H9 (cell line): ENCODE measurements at regions not wholly inside any gene's neighbourhood (a gene's known extent, or its start where the extent isn't known, plus 50 kb on each side); places are given as distances from the start of the nearest gene placed in this dataset.

Source experiments
- DNase-seq: peaks from one replicate; pipeline ENCODE4 v3.0.0-alpha.2; 2017
- H2AFZ ChIP-seq: one replicate; pipeline ENCODE4 v1.6.1; 2013; ENCODE audit warnings: mild to moderate bottlenecking, low read length, control low read depth, moderate library complexity
- H2AK5ac ChIP-seq: 2 replicates; pipeline ENCODE4 v1.6.1; 2013; ENCODE audit warnings: low read length, control low read depth, mixed read lengths; ENCODE audit not compliant: insufficient read length
- H2BK120ac ChIP-seq: one replicate; pipeline ENCODE4 v1.6.1; 2013; ENCODE audit warnings: low read depth, mild to moderate bottlenecking, low read length, control low read depth, inconsistent platforms; ENCODE audit not compliant: poor library complexity, severe bottlenecking
- H2BK12ac ChIP-seq: 2 replicates; pipeline ENCODE4 v1.6.1; 2013; ENCODE audit warnings: low read length, control low read depth, mixed read lengths, low read depth; ENCODE audit not compliant: insufficient read length
- H2BK15ac ChIP-seq: 2 replicates; pipeline ENCODE4 v1.6.1; 2013; ENCODE audit warnings: low read depth, low read length, control low read depth
- H2BK20ac ChIP-seq: one replicate; pipeline ENCODE4 v1.6.1; 2013; ENCODE audit warnings: low read depth, mild to moderate bottlenecking, low read length, control low read depth, inconsistent platforms; ENCODE audit not compliant: poor library complexity, severe bottlenecking
- H2BK5ac ChIP-seq: 2 replicates; pipeline ENCODE4 v1.6.1; 2013; ENCODE audit warnings: low read length, control low read depth, mixed read lengths; ENCODE audit not compliant: insufficient read length
- H3K14ac ChIP-seq: 2 replicates; pipeline ENCODE4 v1.6.1; 2013; ENCODE audit warnings: low read length, control low read depth; ENCODE audit not compliant: insufficient read depth
- H3K18ac ChIP-seq: 2 replicates; pipeline ENCODE4 v1.6.1; 2013; ENCODE audit warnings: low read depth, mild to moderate bottlenecking, mixed read lengths, low read length, control low read depth; ENCODE audit not compliant: insufficient read length
- H3K23ac ChIP-seq: 2 replicates; pipeline ENCODE4 v1.6.1; 2013; ENCODE audit warnings: low read length, control low read depth, mixed read lengths, low read depth; ENCODE audit not compliant: insufficient read length
- H3K23me2 ChIP-seq: 2 replicates; pipeline ENCODE4 v1.6.1; 2013; ENCODE audit warnings: low read depth, mild to moderate bottlenecking, mixed read lengths, low read length, control low read depth; ENCODE audit not compliant: insufficient read length, poor library complexity, severe bottlenecking
- H3K27ac ChIP-seq: 2 replicates; pipeline ENCODE4 v1.5.1; 2013; ENCODE audit warnings: low read length, control low read depth, mixed read lengths, low read depth; ENCODE audit not compliant: insufficient read length
- H3K27me3 ChIP-seq: 2 replicates; pipeline ENCODE4 v1.6.1; 2013; ENCODE audit warnings: low read length, control low read depth, inconsistent platforms; ENCODE audit not compliant: insufficient read depth
- H3K4ac ChIP-seq: 2 replicates; pipeline ENCODE4 v1.6.1; 2013; ENCODE audit warnings: low read depth, mild to moderate bottlenecking, control low read depth, inconsistent platforms, low read length, moderate library complexity
- H3K4me1 ChIP-seq: 2 replicates; pipeline ENCODE4 v1.6.1; 2013; ENCODE audit warnings: low read length, control low read depth, inconsistent platforms; ENCODE audit not compliant: insufficient read depth
- H3K4me2 ChIP-seq: 2 replicates; pipeline ENCODE4 v1.6.1; 2013; ENCODE audit warnings: low read length, control low read depth, mixed read lengths; ENCODE audit not compliant: insufficient read length, insufficient read depth
- H3K56ac ChIP-seq: 2 replicates; pipeline ENCODE4 v1.6.1; 2013; ENCODE audit warnings: low read depth, mild to moderate bottlenecking, mixed read lengths, low read length, control low read depth; ENCODE audit not compliant: insufficient read length
- H3K79me1 ChIP-seq: 2 replicates; pipeline ENCODE4 v1.6.1; 2013; ENCODE audit warnings: low read depth, mild to moderate bottlenecking, moderate library complexity, low read length, control low read depth, inconsistent platforms; ENCODE audit not compliant: insufficient read depth, poor library complexity, severe bottlenecking
- H3K79me2 ChIP-seq: 2 replicates; pipeline ENCODE4 v1.6.1; 2013; ENCODE audit warnings: low read length, control low read depth, inconsistent platforms; ENCODE audit not compliant: insufficient read depth
- H3K9ac ChIP-seq: 2 replicates; pipeline ENCODE4 v1.6.1; 2013; ENCODE audit warnings: low read length, control low read depth, mixed read lengths; ENCODE audit not compliant: insufficient read length; ENCODE audit errors: extremely low read depth
- H3K9me3 ChIP-seq: one replicate; pipeline ENCODE4 v1.6.1; 2013; ENCODE audit warnings: low read depth, low read length, inconsistent platforms; ENCODE audit not compliant: control insufficient read depth
- H3T11ph ChIP-seq: one replicate; pipeline ENCODE4 v1.6.1; 2013; ENCODE audit warnings: mild to moderate bottlenecking, low read length, control low read depth, inconsistent platforms
- H4K20me1 ChIP-seq: one replicate; pipeline ENCODE4 v1.6.1; 2013; ENCODE audit not compliant: control insufficient read depth, insufficient read length, insufficient read depth
- H4K5ac ChIP-seq: 2 replicates; pipeline ENCODE4 v1.6.1; 2013; ENCODE audit warnings: low read depth, mild to moderate bottlenecking, mixed read lengths, low read length, control low read depth; ENCODE audit not compliant: insufficient read length
- H4K8ac ChIP-seq: replicated peaks from 2 replicates; pipeline ENCODE4 v1.6.1; 2013; ENCODE audit warnings: low read length, control low read depth, mixed read lengths, low read depth; ENCODE audit not compliant: insufficient read length
- H4K91ac ChIP-seq: 2 replicates; pipeline ENCODE4 v1.6.1; 2013; ENCODE audit warnings: low read depth, mild to moderate bottlenecking, moderate library complexity, mixed read lengths, low read length, control low read depth; ENCODE audit not compliant: insufficient read length
- H3K27ac Mint-ChIP-seq, 3 experiments: 2 replicates in 2 of 3; 3 replicates in 1 of 3; pipeline ENCODE4 v1.8.0; 2020 to 2021; ENCODE audit warnings: mixed read lengths in 3 of 3, mild to moderate bottlenecking in 1 of 3, moderate library complexity in 1 of 3
- H3K27me3 Mint-ChIP-seq: 2 replicates; pipeline ENCODE4 v1.8.0; 2021; ENCODE audit warnings: low read depth, mild to moderate bottlenecking, moderate library complexity, mixed read lengths
- H3K36me3 Mint-ChIP-seq, 3 experiments: 2 replicates in 2 of 3; 3 replicates in 1 of 3; pipeline ENCODE4 v1.8.0; 2020 to 2021; ENCODE audit warnings: low read depth in 3 of 3, mixed read lengths in 3 of 3; ENCODE audit not compliant: insufficient read depth in 1 of 3
- H3K4me1 Mint-ChIP-seq, 2 experiments: 2 replicates each; pipeline ENCODE4 v1.8.0; 2020; ENCODE audit warnings: mixed read lengths in 2 of 2
- H3K4me3 Mint-ChIP-seq, 2 experiments: 2 replicates in 1 of 2; 3 replicates in 1 of 2; pipeline ENCODE4 v1.8.0; 2020 to 2021; ENCODE audit warnings: mild to moderate bottlenecking in 2 of 2, mixed read lengths in 2 of 2, moderate library complexity in 1 of 2
- H3K9me3 Mint-ChIP-seq, 2 experiments: 2 replicates in 1 of 2; 3 replicates in 1 of 2; pipeline ENCODE4 v1.8.0; 2020; ENCODE audit warnings: mild to moderate bottlenecking in 2 of 2, mixed read lengths in 2 of 2, moderate library complexity in 1 of 2
- CTCF ChIP-seq: fragments of 200-600 bp; sonication (generic); conservative IDR thresholded peaks from 3 replicates; pipeline ENCODE4 v1.8.0; 2021; ENCODE audit warnings: antibody characterized with exemption, mild to moderate bottlenecking
- WGBS: extraction: QIAGEN DNeasy Blood & Tissue Kit; methylation state at CpG from one replicate; pipeline ENCODE4 v1.1.7; 2013; ENCODE audit warnings: missing lambda C conversion rate, low lambda C conversion rate, mixed read lengths; ENCODE audit not compliant: insufficient read length; ENCODE audit errors: extremely low coverage; 5-methylcytosine and 5-hydroxymethylcytosine counted together

DNA sequence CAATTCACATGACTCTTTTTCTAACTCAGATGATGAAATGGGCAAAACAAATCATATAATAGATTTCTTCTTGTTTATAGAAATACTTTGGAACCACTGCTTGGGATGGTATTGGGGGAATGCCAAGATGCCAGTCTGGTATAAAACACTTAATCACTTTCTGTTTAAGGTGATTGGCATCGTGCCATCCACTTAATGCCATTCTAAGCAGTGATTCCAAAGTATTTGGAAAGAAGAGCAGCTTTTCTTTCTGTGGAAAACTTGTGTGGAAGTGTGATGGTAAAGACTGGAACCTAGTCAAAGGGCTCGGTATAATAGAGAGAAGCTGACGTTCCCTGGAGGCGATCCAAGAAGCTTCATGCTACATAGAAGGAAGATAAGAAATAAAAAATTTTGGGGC lies 120.6 kb downstream of the TMEM26 start:
- Mint-ChIP-seq H3K27me3 (no peaks in the 10 kb centered on the region), H3K27ac (no peak overlapping the region), H3K36me3 (peaks cover 2 to 23% (median 10%) of the 10 kb centered on the region in 3 experiments; a peak in 6 of 7 replicates), H3K4me1 (no peaks in the 10 kb centered on the region), H3K9me3 (peaks cover 17 to 35% of the 10 kb centered on the region in 2 experiments), H3K4me3 (no peak overlapping the region)
- H3K4me1 ChIP-seq, result no peaks in the 10 kb centered on the region
- H4K8ac ChIP-seq, result no peak overlapping the region
- no peak overlapping the region for H3K56ac ChIP-seq
- no peaks in the 10 kb centered on the region for H3K79me1 ChIP-seq
- no peak overlapping the region for H2BK12ac ChIP-seq
- H3K9me3 ChIP-seq, result no peaks in the 10 kb centered on the region
- no peaks in the 10 kb centered on the region for H3K27me3 ChIP-seq
- H3K9ac ChIP-seq, result no peak overlapping the region
- H3K14ac ChIP-seq, result no peak overlapping the region
- no CpG with 5 or more reads among the region's 4 CpGs for WGBS
- TF ChIP-seq CTCF, result no peak
- H4K20me1 ChIP-seq, result no peaks in the 10 kb centered on the region
- H2BK15ac ChIP-seq, result no peak overlapping the region
- H4K5ac ChIP-seq, result no peak overlapping the region
- H3K18ac ChIP-seq, result no peak overlapping the region
- no peak for DNase-seq
- H3K27ac ChIP-seq, result no peak overlapping the region
- no peak overlapping the region for H3K4me2 ChIP-seq
- no peak overlapping the region for H3K23ac ChIP-seq
- no peak overlapping the region for H2BK20ac ChIP-seq
- H3K4ac ChIP-seq, result no peak overlapping the region
- no peak overlapping the region for H2AK5ac ChIP-seq
- no peak overlapping the region for H2BK120ac ChIP-seq
- no peaks in the 10 kb centered on the region for H3K23me2 ChIP-seq
- no peak overlapping the region for H3T11ph ChIP-seq
- H2AFZ ChIP-seq, result no peak overlapping the region
- no peaks in the 10 kb centered on the region for H3K79me2 ChIP-seq
- H2BK5ac ChIP-seq, result no peak overlapping the region
- H4K91ac ChIP-seq, result no peak overlapping the region
